Brain microvascular endothelial cell (primary cell): ENCODE measurements at regions not wholly inside any gene's neighbourhood (a gene's known extent, or its start where the extent isn't known, plus 50 kb on each side); places are given as distances from the start of the nearest gene placed in this dataset.

Experiments
- DNase-seq: peaks from one replicate; pipeline ENCODE4 v3.0.0-alpha.2; 2020
- H3K27ac ChIP-seq: fragments of 250-450 bp; sonication (Bioruptor Pico); 2 replicates; pipeline ENCODE4 v1.5.1; 2020; ENCODE audit warnings: mild to moderate bottlenecking, moderate library complexity
- H3K27me3 ChIP-seq: fragments of 250-450 bp; sonication (Bioruptor Pico); replicated peaks from 2 replicates; pipeline ENCODE4 v1.5.1; 2020; ENCODE audit warnings: mild to moderate bottlenecking
- H3K36me3 ChIP-seq: fragments of 250-450 bp; sonication (Bioruptor Pico); replicated peaks from 2 replicates; pipeline ENCODE4 v1.5.1; 2020; ENCODE audit warnings: mild to moderate bottlenecking
- H3K4me3 ChIP-seq: 2 replicates; pipeline ENCODE4 v1.5.1; 2011; ENCODE audit warnings: low read depth, mild to moderate bottlenecking, control low read depth, low read length, moderate library complexity
- in situ Hi-C: cut with HindIII; loops from 2 replicates; pipeline ENCODE4 v1.10.0; 2017; ENCODE audit warnings: low sequenced_read_pairs, low pct_ligation_motif_present
- TF ChIP-seq, protein P1 (sequence below): IDR thresholded peaks from 2 replicates; pipeline ENCODE4 v1.5.1; 2011; ENCODE audit warnings: low read depth, mild to moderate bottlenecking, moderate library complexity, low read length, control low read depth, inconsistent platforms; ENCODE audit errors: missing control alignments

DNA sequence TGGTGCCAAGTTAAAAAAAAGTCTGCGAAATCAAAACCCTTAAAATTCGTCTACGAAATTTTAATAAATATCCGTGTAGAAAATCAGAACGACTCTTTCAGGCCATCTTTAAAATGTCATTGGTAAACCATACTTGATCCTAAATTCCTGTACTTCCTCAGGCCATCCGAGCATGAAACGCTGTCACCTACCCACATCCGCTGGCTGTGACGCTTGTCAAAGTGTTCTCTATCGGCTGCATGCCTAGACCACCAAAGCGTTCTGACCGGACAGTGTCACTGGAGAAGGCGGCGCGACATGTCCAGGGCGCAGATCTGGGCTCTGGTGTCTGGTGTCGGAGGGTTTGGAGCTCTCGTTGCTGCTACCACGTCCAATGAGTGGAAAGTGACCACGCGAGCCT, 119.0 kb upstream of the CLDN10 start:
- no peak for DNase-seq
- Histone ChIP-seq H3K4me3 (no peak overlapping the region), H3K36me3 (no peaks in the 10 kb centered on the region), H3K27ac (no peak overlapping the region), H3K27me3 (no peaks in the 10 kb centered on the region)
- in situ Hi-C loops, result no loop called here
- TF ChIP-seq, protein P1, sequence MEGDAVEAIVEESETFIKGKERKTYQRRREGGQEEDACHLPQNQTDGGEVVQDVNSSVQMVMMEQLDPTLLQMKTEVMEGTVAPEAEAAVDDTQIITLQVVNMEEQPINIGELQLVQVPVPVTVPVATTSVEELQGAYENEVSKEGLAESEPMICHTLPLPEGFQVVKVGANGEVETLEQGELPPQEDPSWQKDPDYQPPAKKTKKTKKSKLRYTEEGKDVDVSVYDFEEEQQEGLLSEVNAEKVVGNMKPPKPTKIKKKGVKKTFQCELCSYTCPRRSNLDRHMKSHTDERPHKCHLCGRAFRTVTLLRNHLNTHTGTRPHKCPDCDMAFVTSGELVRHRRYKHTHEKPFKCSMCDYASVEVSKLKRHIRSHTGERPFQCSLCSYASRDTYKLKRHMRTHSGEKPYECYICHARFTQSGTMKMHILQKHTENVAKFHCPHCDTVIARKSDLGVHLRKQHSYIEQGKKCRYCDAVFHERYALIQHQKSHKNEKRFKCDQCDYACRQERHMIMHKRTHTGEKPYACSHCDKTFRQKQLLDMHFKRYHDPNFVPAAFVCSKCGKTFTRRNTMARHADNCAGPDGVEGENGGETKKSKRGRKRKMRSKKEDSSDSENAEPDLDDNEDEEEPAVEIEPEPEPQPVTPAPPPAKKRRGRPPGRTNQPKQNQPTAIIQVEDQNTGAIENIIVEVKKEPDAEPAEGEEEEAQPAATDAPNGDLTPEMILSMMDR, result no peak

DNA sequence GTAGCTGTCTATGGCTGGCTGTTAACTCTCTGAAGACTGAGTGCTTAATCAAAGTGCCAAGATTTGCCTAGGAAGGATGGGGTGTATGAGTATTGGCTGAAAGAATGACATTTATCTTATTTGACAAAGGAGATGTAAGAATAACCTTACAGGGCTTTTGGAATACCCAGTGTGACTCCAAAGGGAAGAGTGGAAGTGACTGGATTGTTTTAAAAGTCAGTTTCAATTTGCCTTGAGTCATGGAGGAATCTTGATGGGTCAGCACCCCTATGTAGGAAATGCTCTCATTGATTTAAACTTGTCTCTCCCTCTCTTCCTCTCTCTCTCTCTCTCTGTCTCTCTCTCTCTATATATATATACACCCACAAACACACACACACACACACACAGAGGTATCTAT, 118.4 kb upstream of the CLDN10 start:
- no peaks in the 10 kb centered on the region for H3K27me3 ChIP-seq
- in situ Hi-C loops, result no loop called here
- no peak for DNase-seq
- no peak overlapping the region for H3K27ac ChIP-seq
- no peak overlapping the region for H3K4me3 ChIP-seq
- TF ChIP-seq, protein P1, result no peak
- H3K36me3 ChIP-seq, result no peaks in the 10 kb centered on the region

DNA sequence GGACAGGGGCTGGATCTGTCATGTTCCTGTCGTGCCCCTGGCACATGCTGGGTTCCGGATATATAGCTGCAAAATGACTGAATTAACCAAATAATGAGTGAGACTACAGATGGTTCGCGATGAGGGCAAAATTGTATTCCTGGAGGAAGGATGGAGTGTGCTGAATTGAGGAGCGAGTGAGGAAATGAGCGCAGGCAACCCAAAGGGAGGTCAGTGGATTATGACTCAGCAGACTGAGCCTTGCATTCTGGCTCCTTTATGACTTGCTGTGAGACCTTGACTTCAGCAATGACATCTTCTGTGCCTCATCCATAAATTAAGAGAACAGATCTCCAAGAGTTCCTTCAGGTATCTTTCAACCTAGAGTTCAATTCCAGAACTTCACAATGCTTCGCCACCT, 115.0 kb upstream of the CLDN10 start:
- TF ChIP-seq, protein P1, result no peak
- no peak overlapping the region for H3K4me3 ChIP-seq
- no peak overlapping the region for H3K27ac ChIP-seq
- in situ Hi-C loops, result no loop called here
- no peaks in the 10 kb centered on the region for H3K36me3 ChIP-seq
- no peak for DNase-seq
- no peaks in the 10 kb centered on the region for H3K27me3 ChIP-seq

DNA sequence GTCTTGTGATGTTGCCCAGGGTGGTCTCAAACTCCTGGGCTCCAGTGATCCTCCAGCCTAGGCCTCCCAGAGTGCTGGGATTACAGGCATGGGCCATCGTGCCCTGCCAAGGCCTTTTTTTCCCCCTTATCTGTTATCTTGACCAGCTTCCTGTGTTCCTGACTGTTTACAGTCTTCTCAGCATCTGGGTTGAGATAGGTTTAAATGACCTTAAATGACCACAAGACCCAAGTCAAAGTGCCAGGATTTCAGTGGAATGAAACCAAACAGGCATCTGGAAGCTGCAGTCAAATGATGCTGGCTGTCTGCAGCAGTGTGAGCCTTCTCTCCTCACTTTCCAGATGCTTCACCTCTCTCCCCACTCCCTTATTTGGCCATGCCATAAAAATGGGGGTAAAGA, 114.2 kb upstream of the CLDN10 start:
- no peak for DNase-seq
- Histone ChIP-seq H3K36me3 (no peaks in the 10 kb centered on the region), H3K4me3 (no peak overlapping the region), H3K27me3 (no peaks in the 10 kb centered on the region), H3K27ac (no peak overlapping the region)
- TF ChIP-seq, protein P1, result no peak
- in situ Hi-C loops, result no loop called here

DNA sequence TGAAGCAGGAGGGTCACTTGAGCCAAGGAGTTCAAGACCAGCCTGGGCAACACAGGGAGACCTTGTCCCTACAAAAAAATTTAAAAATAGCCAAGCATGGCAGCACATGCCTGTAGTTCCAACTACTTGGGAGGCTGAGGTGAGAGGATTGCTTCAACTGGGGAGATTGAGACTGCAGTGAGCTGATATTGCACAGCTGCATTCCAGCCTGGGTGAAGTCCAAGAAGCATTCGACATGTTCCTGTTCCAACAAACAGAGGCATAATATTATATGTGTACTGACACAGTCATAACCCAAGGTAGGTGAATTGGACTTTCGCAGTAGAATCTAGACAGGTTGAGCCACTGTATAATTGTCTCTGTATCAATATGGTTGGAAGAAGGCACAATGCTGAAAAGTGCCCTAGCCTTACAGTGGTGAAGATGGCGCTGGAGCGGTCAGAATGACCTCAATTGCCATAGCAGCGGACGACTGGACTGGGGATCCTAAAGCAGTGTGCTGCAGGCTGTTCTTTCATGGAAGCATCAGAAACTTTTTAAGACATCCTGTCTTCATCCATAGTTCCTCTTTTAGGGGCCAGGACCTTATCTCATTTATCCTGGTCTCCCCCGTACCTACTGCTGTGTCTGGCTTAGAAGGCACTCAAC, 112.0 kb upstream of the CLDN10 start:
- Histone ChIP-seq H3K27ac (no peak overlapping the region), H3K36me3 (no peaks in the 10 kb centered on the region), H3K27me3 (no peaks in the 10 kb centered on the region), H3K4me3 (no peak overlapping the region)
- no peak for DNase-seq
- in situ Hi-C loops, result no loop called here
- TF ChIP-seq, protein P1, result no peak

DNA sequence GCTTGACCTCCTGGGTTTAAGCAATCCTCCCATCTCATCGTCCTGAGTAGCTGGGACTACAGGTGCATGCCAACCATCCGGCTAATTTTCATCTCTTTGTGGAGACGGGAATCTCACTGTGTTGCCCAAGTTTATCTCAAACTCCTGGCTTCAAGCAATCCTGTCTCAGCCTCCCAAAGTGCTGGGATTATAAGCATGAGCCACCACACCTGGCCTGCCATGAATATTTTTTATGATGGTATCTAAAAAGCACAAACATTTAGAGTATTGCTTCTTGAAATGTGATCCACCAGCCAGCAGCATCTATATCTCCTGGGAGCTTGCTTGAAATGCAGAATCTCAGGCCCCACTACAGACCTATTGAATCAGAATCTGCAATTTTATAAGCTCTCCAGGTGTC, 111.2 kb upstream of the CLDN10 start:
- TF ChIP-seq, protein P1, result no peak
- in situ Hi-C loops, result no loop called here
- H3K27ac ChIP-seq, result no peak overlapping the region
- no peak overlapping the region for H3K4me3 ChIP-seq
- no peak for DNase-seq
- no peaks in the 10 kb centered on the region for H3K36me3 ChIP-seq
- no peaks in the 10 kb centered on the region for H3K27me3 ChIP-seq
